ENCODE measurements at regions not wholly inside any gene's neighbourhood (a gene's known extent, or its start where the extent isn't known, plus 50 kb on each side); places are given as distances from the start of the nearest gene placed in this dataset.
"Not testable (repeated sequence)": the region's sequence is repeated elsewhere in the genome, so short reads cannot be mapped to it uniquely, and the experiment has no call there.

DNA sequence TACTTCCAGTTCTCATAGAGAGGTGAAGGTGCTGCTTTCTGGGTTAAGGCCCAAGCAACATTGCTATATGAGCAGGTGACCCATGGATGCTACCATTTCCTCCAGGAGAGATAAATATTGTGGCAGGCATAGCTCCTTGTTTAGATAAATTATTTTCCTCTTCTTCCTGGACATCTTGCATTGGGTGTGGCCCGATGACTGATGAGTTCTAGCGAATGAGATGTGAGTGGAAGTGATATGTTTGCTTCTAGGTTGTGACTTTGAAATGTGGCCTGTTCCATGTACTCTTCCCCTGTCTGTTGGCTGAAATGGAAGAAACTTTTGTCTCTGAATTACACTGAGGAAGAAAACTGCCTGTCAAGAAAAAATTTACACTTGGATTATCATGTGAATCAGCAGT, 101.7 kb upstream of the FMN2 start:
- peaks cover 8% of the 10 kb centered on the region; the same call in 1 of the 2 replicates for H3K9me3 ChIP-seq (ENCODE audit: insufficient read depth, low read length)
- no peak overlapping the region for H2AFZ ChIP-seq (ENCODE audit: low read depth, low read length, severe bottlenecking)
- no peaks in the 10 kb centered on the region for H3F3A ChIP-seq (ENCODE audit: insufficient read depth)
- no peaks in the 10 kb centered on the region; the same call in 1 of the 2 replicates for H3K9me2 ChIP-seq (replicated peaks; ENCODE audit: insufficient read depth, low read length)
- H4K20me1 ChIP-seq (ENCODE audit: low read depth, low read length) = no peaks in the 10 kb centered on the region
- no peaks in the 10 kb centered on the region for H3K36me3 ChIP-seq (ENCODE audit: low read length)
- H3K27me3 ChIP-seq (ENCODE audit: low read length) = no peaks in the 10 kb centered on the region
- no peak overlapping the region for H3K27ac ChIP-seq (ENCODE audit: low read depth, low read length)
- TF ChIP-seq, protein P1, sequence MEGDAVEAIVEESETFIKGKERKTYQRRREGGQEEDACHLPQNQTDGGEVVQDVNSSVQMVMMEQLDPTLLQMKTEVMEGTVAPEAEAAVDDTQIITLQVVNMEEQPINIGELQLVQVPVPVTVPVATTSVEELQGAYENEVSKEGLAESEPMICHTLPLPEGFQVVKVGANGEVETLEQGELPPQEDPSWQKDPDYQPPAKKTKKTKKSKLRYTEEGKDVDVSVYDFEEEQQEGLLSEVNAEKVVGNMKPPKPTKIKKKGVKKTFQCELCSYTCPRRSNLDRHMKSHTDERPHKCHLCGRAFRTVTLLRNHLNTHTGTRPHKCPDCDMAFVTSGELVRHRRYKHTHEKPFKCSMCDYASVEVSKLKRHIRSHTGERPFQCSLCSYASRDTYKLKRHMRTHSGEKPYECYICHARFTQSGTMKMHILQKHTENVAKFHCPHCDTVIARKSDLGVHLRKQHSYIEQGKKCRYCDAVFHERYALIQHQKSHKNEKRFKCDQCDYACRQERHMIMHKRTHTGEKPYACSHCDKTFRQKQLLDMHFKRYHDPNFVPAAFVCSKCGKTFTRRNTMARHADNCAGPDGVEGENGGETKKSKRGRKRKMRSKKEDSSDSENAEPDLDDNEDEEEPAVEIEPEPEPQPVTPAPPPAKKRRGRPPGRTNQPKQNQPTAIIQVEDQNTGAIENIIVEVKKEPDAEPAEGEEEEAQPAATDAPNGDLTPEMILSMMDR (IDR thresholded peaks at IDR 0.05; ENCODE audit: insufficient read depth, low read length, poor library complexity, severe bottlenecking) = no peak
- no peak for TF ChIP-seq EZH2phosphoT487 (conservative IDR thresholded peaks at IDR 0.05; ENCODE audit: low read length)
- H3K79me2 ChIP-seq (ENCODE audit: insufficient read depth, low read length) = no peaks in the 10 kb centered on the region
- H3K4me2 ChIP-seq (ENCODE audit: low read depth, low read length, poor library complexity, severe bottlenecking) = no peak overlapping the region
- no peak overlapping the region for H3K9ac ChIP-seq (ENCODE audit: low read length)
- H3K4me3 ChIP-seq (ENCODE audit: insufficient read depth, low read length, poor library complexity, severe bottlenecking) = no peak overlapping the region

- not testable (repeated sequence) for H3K36me3 ChIP-seq (ENCODE audit: low read length); H3K27me3 ChIP-seq (ENCODE audit: low read length); H3K9me3 ChIP-seq (ENCODE audit: insufficient read depth, low read length); H3K9ac ChIP-seq (ENCODE audit: low read length); H4K20me1 ChIP-seq (ENCODE audit: low read depth, low read length); H2AFZ ChIP-seq (ENCODE audit: low read depth, low read length, severe bottlenecking); H3K79me2 ChIP-seq (ENCODE audit: insufficient read depth, low read length); H3F3A ChIP-seq (ENCODE audit: insufficient read depth); H3K27ac ChIP-seq (ENCODE audit: low read depth, low read length); H3K4me3 ChIP-seq (ENCODE audit: insufficient read depth, low read length, poor library complexity, severe bottlenecking); H3K4me2 ChIP-seq (ENCODE audit: low read depth, low read length, poor library complexity, severe bottlenecking); H3K9me2 ChIP-seq (replicated peaks; ENCODE audit: insufficient read depth, low read length)
These were observed 99.1 kb upstream of the FMN2 start for GRCh38 chr1:239992566-239992965.

- TF ChIP-seq, protein P1 (IDR thresholded peaks at IDR 0.05; ENCODE audit: insufficient read depth, low read length, poor library complexity, severe bottlenecking) = no peak
- no peak for TF ChIP-seq EZH2phosphoT487 (conservative IDR thresholded peaks at IDR 0.05; ENCODE audit: low read length)
These were observed 98.3 kb upstream of the FMN2 start for GRCh38 chr1:239993366-239993765.

DNA sequence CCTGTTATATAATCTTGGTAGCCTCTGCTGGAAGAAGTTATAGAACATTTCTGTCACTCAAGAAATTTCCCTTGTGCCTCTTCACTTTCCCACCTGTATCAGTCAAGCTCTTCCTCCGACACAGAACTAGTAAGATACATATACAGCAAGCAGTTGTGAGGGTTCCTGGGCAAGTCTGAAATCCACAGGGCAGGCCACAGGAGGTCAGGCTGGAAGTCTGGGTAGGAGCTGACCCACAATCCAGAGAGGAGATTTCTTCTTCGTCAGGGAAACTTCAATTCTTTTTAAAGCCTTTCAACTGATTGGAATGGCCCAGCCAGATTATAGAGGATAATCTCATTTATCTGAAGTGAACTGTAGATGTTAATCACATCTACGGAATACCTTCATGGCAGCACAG, 96.4 kb upstream of the FMN2 start:
- Histone ChIP-seq H3K4me2 (ENCODE audit: low read depth, low read length, poor library complexity, severe bottlenecking) (no peak overlapping the region), H3F3A (ENCODE audit: insufficient read depth) (no peaks in the 10 kb centered on the region), H4K20me1 (ENCODE audit: low read depth, low read length) (no peaks in the 10 kb centered on the region), H3K9me2 (replicated peaks; ENCODE audit: insufficient read depth, low read length) (no peaks in the 10 kb centered on the region; the same call in 1 of the 2 replicates), H3K27me3 (ENCODE audit: low read length) (no peaks in the 10 kb centered on the region), H3K9me3 (ENCODE audit: insufficient read depth, low read length) (no peaks in the 10 kb centered on the region), H3K79me2 (ENCODE audit: insufficient read depth, low read length) (no peaks in the 10 kb centered on the region), H3K36me3 (ENCODE audit: low read length) (no peaks in the 10 kb centered on the region), H2AFZ (ENCODE audit: low read depth, low read length, severe bottlenecking) (no peak overlapping the region), H3K27ac (ENCODE audit: low read depth, low read length) (no peak overlapping the region), H3K4me3 (ENCODE audit: insufficient read depth, low read length, poor library complexity, severe bottlenecking) (no peak overlapping the region), H3K9ac (ENCODE audit: low read length) (no peak overlapping the region)
- TF ChIP-seq, protein P1 (IDR thresholded peaks at IDR 0.05; ENCODE audit: insufficient read depth, low read length, poor library complexity, severe bottlenecking) = no peak
- no peak for TF ChIP-seq EZH2phosphoT487 (conservative IDR thresholded peaks at IDR 0.05; ENCODE audit: low read length)

More at GRCh38 chr1:239993366-239993765, 98.3 kb upstream of the FMN2 start:
- Histone ChIP-seq H3K9me2 (replicated peaks; ENCODE audit: insufficient read depth, low read length) (no peaks in the 10 kb centered on the region; the same call in 1 of the 2 replicates), H3K79me2 (ENCODE audit: insufficient read depth, low read length) (no peaks in the 10 kb centered on the region), H3K27ac (ENCODE audit: low read depth, low read length) (no peak overlapping the region), H3K9ac (ENCODE audit: low read length) (no peak overlapping the region), H3F3A (ENCODE audit: insufficient read depth) (no peaks in the 10 kb centered on the region), H2AFZ (ENCODE audit: low read depth, low read length, severe bottlenecking) (no peak overlapping the region), H4K20me1 (ENCODE audit: low read depth, low read length) (no peaks in the 10 kb centered on the region), H3K4me3 (ENCODE audit: insufficient read depth, low read length, poor library complexity, severe bottlenecking) (no peak overlapping the region), H3K4me2 (ENCODE audit: low read depth, low read length, poor library complexity, severe bottlenecking) (no peak overlapping the region), H3K27me3 (ENCODE audit: low read length) (no peaks in the 10 kb centered on the region), H3K36me3 (ENCODE audit: low read length) (no peaks in the 10 kb centered on the region), H3K9me3 (ENCODE audit: insufficient read depth, low read length) (no peaks in the 10 kb centered on the region)
